Erythroblast (primary cell): ENCODE measurements at regions not wholly inside any gene's neighbourhood (a gene's known extent, or its start where the extent isn't known, plus 50 kb on each side); places are given as distances from the start of the nearest gene placed in this dataset.

Experiments
- GATA1 ChIP-seq: IDR thresholded peaks from 2 replicates; pipeline ENCODE4 v1.6.1; 2011; ENCODE audit warnings: low read depth, mild to moderate bottlenecking, control low read depth, low read length, moderate library complexity
- POLR2A ChIP-seq: IDR thresholded peaks from 2 replicates; pipeline ENCODE4 v1.6.1; 2011; ENCODE audit warnings: mild to moderate bottlenecking, low read length

DNA sequence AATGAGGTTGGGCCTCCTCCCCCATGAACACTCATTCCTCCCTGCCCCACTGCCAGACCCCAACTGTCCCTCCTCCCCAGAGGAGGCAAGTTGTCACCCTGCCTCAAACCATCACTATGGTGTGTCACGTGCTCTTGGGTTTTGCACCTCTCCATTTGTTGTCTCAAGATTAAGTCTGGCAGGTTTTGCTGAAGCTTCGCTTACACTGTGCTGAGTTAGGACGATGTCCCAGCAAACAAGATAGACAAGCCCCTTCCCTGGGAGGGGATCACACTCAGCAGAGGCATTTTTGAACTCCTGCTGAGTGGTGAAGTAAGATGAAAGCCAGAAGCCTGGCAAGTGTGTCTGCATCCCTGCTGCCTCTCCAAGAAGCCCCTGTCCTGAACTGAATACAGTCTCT lies 78.3 kb downstream of the CBLN1 start:
- TF ChIP-seq POLR2A (no peak), GATA1 (no peak)
